Activated CD4-positive, CD25-positive, alpha-beta regulatory T cell (primary cell): ENCODE measurements at regions not wholly inside any gene's neighbourhood (a gene's known extent, or its start where the extent isn't known, plus 50 kb on each side); places are given as distances from the start of the nearest gene placed in this dataset.

Experiments used
- DNase-seq, 4 experiments: peaks; one replicate each; lab custom pipeline; 2025; lab: John Stamatoyannopoulos, UW

DNA sequence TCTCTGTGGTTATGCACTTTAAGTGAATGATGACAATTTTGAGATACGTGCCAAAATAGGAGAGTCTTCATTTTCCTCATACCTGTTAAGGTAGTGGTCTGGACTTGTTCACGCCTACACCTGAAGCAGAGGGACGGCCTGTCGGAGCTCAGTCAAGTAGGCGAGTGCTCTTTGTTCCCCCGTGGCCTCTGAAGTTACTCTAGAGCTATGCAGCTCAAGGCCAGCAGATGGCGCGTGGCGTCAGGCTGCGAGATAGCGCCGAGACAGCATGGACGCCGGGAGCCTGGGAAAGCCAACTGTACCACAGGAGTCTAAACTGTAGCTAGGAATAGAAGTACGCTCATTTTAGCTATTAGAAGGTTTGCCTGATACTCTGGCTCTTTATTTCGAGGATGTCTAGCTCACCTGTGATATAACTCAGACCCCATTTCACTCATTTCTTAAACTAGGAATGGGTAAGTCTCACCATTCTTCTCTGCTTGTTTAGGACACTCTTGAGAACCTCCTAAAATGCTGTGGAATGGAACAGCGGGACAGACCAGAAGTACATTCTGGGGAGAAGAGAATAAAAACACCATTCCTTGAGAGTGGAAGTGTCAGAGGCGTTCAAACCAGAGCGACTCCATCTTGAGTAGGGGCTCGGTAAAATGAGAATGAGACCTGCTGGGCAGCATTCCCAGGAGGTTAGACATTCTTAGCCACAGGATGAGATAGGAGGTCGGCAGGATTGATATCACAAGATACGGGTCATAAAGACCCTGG, 267.4 kb upstream of the HMGA2 start:
- peak in 3 of 4 experiments; percentile 9 to 40 (median 11) for DNase-seq

DNA sequence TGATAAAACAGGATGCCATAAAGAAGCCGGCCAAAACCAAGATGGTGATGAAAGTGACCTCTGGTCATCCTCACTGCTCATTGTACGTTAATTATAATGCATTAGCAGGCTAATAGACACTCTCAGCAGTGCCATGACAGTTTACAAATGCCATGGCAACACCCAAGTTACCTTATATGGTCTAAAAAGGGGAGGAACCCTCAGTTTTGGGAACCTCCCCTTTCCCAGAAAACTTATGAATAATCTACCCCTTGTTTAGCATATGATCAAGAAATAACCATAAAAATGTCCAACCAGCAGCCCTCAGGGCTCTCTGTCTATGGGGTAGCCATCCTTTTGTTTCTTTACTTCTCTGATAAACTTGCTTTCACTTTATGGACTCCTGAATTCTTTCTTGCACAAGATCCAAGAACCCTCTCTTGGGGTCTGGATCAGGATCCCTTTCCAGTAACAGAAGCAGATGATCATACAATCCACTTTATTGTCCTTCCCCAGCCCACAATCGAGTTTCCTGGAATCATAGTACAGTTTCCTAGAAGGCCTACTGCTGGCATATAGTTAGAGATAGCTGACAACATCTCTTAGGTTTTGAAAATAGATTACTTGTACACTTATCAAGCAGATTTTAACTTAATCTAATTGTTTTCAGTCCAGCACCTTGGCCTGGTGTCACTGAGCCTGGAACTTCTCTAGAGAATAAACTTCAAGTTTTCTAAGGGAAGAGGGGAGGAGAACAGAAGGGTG, 266.7 kb upstream of the HMGA2 start:
- no peak for DNase-seq

DNA sequence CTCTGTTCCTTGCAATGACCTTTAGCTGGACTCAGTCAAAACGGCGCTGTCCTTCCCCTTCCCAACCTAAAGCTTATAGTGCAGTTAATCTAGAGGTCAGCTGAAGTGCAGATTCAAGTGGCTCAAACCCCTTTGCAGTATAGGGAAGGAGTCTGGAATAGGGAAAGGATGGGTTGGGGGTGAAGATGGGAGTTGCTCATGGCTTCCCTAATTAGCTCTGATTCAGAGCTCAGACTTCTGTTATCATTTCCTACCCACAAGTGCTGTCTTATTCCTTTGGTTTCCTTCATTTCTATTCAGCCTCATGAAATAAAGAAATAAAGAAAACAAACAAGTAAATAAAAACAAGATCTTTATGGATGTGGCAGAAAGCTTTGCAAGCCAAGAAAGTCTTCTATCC, 264.0 kb upstream of the HMGA2 start:
- no peak for DNase-seq

DNA sequence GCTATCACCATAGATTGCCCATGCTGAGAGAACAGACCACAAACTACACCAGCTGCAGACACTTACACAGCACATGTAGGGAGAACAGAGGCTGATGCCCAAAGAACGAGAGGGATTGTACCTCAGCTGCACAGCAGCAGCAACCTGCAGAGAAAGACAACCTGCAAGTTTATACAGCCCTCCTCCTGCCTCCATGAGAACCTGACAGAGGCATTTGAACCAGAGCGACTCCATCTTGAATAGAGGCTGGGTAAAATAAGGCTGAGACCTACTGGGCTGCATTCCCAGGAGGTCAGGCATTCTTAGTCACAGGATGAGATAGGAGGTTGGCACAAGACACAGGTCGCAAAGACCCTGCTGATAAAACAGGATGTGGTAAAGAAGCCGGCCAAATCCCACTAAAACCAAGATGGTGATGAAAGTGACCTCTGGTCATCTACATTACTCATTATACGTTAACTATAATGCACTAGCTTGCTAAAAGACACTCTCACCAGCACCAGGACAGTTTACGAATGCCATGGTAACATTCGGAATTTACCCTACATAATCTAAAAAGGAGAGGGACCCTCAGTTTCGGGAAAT, 262.4 kb upstream of the HMGA2 start:
- DNase-seq = no peak

DNA sequence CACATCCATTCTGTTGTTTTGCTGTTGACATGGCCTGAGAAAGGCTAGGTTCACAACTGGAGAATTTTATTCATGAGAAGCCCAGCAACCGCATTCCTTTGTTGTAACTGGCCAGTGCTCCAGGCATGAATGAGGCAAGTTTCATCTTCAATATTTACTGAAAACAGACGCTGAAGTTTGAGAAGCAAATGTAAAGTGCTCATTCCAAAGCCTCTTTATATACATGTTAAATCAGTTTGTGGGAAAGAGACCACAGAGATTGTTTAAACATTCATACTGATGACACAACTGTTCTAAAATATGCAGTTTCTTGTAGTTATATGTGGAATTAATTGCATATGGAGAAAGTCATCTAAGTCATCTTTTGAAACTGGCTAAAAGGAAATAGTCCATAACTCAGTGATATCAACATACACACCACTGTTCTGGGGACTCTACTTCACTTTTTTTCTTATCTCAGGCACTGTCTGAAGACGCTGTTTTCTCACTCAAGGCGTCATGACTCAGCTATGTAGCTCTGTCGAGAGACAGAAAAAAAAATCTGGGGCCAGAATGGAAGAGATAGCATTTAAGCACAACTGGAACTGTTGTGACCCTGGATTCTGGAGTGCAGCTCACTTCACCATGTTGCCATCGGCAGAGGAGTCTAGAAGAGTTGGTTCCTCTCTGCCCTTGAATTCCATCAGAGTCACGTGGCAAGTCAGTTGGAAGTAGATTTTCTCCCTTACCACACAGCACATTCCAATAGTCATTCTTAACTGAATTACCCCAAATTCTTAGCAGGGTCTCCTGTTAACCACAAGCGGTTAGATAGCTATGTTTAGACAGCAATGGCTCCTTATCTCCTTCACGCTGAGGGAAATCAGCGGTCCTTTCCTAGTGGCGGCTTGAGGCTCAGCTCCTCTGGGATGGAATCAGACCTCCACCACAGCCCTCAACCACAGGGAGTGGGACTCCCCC, 258.4 kb upstream of the HMGA2 start:
- DNase-seq = no peak

DNA sequence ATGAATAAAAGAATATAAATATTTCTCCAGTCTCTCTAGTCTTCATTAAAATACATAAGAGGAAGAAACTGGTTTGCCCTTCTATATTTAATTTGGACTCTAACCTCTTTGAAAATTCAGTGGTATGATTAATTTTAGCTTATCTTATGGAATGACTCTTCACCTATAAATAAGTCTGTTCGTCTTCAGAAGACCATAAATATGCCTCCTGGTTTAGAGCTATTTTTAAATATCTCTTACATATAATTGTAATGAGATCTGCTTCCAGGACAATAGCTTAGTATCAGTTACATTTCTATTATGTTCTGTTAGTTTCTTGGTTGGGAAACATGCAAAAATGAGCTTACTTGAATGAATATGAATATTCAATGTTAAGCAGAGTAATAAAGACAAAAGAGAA, 257.5 kb upstream of the HMGA2 start:
- DNase-seq = no peak

DNA sequence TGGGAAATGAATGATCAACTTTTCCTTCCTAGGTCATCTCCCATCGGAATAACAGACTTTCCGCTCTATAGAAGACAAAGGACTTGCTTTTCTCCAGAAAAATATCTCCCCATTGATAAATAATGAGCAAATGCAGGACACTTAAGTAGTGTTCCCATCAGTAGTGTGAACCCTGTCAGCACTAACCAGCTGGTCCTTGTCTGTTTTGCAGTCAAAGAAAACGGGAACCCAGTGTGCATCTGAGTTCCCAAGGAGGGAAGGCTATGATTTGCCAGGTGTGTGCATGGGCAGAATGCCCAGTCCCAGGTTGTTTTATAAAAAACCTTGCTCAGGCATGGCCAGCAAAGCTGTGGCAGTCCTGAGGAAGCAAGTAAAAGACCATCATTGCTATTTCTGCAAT, 256.5 kb upstream of the HMGA2 start:
- DNase-seq = no peak

DNA sequence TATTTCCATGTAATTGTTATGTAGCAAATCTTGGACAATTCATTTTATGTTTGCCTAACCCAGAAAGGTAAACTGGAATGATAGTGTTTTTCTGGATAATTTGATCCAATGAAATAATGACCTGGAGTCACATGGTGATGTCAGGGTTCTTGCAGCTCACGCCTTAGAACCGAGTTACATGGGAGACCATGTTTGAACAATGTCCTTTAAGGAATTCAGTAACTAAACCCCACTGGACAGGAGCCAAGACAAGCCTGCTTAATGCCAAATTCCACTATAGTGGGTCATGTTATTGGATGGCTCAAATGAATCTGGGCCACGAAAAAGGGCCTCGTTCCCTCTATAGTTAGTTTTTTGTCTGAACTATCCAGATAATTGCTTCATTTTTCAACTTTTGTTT, 255.8 kb upstream of the HMGA2 start:
- DNase-seq = no peak

DNA sequence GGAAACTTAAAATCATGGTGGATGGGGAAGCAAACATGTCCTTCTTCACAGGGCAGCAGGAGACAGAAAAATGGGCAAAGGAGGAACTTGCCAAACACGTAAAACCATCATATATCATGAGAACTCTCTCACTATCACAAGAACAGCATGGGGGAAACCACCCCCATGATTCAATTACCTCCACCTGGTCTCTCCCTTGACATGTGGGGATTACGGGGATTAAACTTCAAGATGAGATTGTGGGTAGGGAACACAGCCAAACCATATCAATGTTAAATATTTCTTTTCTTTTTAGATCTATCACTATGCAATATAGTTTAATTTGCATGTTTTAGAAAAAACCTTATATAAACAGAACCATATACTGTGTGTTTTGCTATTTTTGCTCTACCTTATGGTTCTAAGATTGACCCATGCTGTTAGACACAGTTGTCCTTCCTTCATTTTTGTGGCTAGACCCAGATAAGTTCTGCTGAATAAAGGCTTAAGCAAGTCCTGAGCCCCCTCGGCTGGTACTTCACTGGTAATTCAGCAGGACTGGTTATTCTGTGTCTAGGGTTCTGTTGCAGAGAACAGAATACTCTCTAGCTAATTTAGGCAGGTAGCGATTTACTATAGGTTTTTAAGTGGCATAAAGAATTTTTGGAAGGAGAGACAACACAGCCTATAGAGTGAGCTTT, 253.7 kb upstream of the HMGA2 start:
- DNase-seq = no peak

DNA sequence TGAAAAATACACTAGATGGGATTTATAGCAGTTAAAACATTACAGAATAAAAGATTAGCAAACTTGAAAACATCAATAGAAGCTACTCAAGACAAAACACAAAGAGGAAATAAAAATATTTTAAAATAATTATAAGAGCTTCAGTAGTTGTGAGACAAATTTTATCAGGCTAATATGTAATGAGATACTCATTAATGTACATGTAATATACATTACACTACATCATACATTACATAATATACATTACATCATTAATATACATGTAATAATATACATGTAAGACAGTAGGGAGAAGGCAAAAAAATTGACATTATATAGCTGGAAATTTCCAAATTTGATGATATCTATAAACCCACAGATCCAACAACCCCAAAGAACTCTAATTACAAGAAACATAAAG, 249.4 kb upstream of the HMGA2 start:
- DNase-seq = no peak

DNA sequence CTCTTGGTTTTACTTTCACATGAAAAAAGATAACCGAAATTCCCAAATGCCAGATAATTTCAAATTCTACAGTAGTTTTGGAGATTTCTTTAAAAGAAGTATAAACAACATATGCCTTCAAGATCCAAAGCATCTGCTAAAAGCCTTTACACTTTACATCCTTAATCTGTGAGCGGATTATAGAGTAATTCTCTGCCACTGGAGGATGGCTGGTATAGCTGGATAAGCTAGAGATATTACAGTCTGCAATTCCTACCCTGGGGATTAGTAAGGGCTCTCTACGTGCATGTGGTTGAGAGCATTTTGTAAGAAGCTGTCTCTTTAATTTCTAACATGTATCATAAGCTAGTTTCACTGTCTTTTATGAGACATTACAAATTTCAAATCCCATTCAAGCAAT, 240.3 kb upstream of the HMGA2 start:
- no peak for DNase-seq

DNA sequence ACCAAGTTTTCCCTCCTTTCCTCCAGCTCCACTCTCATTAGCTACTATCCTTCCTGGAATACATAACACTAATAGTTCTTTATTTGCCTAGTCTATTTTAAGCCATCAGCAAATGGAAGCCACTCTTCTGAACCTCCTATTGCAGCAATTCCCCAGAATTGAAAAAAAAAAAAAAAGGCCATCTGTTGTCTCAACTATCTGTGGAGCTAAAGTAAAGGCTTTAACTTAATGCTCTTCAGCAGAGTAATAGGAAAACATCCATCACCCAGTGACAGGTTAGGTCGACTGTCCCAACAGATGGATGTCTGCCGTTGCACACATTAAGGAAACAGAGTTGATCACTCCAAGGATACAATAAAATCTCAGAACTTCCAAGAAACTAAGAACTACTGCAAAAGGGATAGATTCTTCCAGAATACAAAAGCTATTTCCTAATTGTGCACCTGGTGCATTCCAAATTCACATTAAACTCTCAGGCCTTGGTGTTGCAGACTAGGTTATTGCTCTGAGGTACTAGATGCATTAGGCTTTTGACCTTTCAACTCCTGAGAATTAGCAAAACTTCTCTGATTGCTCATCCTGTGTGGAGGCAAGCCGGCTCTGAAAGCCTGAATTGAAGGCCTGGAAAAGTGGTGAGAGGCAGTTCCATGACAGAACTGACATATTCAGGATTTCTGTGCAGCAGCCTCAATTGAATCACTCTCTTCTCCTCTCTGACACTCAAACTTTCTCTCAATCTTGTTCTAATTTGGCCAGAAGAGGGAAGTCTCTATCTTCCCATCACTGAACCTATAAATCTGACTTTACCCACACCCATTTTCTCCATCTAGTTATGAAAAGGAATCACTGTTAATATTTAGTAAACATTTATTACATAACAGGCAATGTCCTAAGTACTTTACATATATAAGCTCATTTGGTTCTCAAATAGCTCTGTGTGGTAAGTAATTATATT, 238.4 kb upstream of the HMGA2 start:
- DNase-seq = no peak

DNA sequence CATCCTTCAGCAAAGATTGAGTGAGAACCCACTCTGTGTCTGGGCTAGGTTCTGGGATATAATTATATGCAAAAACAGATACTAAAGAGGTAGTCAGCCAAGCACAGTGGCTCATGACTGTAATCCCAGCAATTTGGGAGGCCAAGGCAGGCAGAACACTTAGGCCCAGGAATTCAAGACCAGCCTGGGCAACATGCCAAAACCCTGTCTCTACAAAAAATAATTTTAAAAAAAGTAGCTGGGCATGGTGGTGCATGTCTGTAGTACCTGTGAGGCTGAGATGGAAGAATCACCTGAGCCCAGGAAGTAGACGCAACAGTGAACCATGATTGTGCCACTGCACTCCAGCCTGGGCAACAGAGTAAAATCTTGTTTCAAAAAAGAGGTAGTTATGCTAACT, 237.5 kb upstream of the HMGA2 start:
- no peak for DNase-seq

DNA sequence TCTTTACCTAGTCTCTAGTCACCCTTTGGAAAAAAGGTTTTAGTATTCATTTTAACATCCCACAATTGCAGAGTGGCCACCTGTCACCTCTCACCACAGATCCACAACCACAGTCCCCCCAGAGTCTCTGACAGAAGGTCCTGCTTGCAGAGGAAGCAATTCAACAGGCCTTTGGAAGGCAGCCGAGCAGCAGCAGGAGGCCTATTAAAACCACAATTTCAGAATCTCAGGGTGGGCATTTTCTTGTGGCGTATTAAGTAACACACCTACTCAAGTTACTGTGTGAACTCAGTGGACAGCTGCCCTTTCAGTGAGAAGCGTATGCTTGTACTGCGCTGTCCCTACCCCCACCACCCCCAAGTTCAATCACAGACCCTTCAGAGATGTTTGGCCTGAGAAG, 234.0 kb upstream of the HMGA2 start:
- DNase-seq = no peak

DNA sequence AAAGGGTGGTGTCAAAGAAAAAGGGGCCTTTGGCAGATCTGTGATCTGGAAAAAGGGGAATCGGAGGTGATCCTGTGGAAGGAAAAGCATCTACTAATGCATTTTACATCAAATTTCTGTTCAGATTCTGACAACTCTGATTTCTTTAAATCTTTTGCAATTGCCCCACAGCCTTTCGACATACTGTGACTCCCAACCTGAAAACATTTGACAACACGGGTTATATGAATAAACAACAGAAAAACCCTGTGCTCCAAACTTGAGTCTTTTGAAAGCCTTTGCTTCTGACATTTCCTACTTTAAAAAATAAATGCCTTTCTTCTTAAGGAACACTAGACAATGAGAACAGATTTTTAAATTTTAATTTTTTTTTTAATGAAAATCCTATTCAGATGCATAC, 231.9 kb upstream of the HMGA2 start:
- no peak for DNase-seq

DNA sequence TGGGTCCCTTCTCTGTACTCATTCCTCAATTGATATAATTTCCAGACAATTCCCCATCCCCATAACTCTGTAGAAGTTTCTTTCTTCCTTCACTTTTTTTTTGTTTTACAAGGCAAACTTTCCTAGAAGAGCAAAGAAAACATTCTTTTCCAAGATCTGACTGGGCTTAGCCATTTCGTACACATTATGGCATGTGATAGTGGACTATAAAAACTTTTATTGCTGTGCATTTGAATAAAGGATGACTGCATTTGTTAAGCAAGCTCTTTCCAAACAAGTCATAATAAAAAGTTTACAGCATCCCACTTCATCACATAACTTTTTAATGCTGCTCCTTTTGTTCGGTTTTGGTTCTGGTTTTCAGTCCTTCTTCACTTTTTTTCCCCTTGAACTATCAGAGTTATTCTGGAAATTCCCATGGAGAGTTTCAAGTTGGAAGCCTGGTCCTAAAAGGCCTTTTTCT, 231.0 kb upstream of the HMGA2 start:
- DNase-seq = no peak

DNA sequence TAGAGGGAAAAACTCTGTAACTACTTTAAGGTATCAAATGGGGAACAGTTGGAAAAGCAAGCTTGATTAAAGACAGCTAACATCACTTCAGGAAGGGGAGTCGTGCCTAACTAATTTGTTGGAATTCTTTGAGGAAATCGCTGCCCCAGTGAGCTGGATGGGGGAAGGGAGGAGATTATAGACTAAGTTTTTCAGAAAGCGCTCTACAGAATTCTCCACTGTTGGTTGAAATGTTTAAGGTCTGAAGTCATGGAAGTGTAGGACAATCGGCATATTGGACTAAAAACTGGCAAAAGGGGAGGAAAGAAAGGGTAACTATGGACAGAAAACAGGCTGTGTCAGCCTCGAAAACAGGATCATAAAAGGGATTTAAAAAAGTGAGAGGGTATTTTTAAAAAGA, 229.9 kb upstream of the HMGA2 start:
- DNase-seq = no peak

DNA sequence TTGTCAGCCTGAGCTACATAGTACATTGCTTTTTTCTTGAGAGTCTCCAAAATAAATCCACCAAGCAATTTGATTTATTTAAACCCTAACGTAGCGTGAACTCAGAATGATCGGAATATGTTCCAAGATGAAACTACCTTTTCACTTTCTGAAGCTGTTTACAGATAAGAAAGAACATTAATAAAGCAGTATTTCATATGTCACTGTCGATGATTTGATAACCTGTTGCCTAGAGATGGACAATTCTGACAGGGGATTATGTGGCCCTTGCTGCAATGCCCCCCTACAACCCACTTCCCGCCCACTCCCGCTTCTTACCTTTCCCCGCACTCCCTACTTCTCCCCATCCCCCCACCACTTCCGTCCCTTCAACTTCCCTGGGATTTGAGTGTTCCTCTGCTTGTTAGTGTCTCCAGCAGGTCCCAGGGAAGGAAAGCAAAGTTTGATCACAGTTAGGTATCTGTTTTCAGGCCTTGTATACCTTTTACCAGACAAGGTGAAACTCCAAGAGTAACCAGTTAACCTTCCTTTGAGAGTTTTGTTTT, 229.2 kb upstream of the HMGA2 start:
- DNase-seq = no peak

DNA sequence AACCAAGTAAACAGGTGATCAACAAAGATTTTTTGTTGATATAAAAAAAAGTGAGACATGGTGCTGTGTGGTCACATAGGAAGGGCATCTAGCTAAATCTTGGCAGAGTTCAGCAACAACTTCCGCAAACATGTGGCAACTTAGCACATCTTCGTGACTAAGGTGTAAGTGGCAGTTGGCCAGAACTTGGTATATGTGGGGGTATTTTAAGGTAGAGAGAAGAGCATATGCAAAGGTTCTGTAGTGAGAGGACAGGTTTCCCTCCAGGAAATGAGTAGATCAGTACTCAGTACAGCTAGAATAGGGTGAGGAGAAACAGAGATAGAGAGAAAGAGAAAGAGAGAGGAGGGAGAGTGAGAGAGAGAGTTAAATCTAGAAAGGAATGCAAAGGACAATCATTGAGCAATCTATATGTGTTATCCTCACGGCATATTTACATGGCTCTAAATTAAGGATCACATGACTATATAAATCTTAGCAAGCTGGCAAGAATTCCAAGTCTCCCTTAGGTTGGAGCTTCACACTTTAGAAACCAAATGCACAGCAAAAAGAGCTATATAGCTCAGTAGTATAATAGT, 227.7 kb upstream of the HMGA2 start:
- no peak for DNase-seq

DNA sequence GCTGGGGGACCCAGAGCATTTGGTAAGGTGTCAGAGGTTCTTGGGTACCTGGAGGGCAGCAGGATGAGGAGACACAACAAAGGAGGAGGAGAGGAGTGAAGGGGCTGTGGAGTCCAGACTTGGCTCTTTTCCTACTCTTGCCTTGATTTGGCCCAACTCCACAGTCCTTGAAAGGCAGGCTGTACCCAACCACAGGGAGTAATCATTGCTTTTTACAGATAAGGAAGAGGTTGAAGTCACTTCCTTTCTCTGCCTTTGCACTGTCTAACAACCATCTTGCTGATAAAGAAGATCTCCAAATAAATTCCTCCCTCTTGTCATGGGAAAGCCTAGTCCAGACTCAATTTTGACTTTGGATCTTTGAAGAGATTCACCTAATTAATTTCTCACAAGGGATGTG, 226.8 kb upstream of the HMGA2 start:
- no peak for DNase-seq
